ENCODE measurements at regions not wholly inside any gene's neighbourhood (a gene's known extent, or its start where the extent isn't known, plus 50 kb on each side); places are given as distances from the start of the nearest gene placed in this dataset.

GRCh38 chr2:235382601-235383000 lies 111.2 kb upstream of the AGAP1 start:
- TF ChIP-seq CTCF (IDR thresholded peaks at IDR 0.05; ENCODE audit: borderline replicate concordance, insufficient read depth, low read depth, low read length) = no peak
- H3K4me3 ChIP-seq (ENCODE audit: low read depth, low read length) = no peak overlapping the region

- H3K4me3 ChIP-seq (ENCODE audit: low read depth, low read length) = no peak overlapping the region
- TF ChIP-seq CTCF (IDR thresholded peaks at IDR 0.05; ENCODE audit: borderline replicate concordance, insufficient read depth, low read depth, low read length) = no peak
Observed at GRCh38 chr2:235383272-235383843, 110.5 kb upstream of the AGAP1 start.

GRCh38 chr2:235384624-235385023 lies 109.2 kb upstream of the AGAP1 start:
- no peak overlapping the region for H3K4me3 ChIP-seq (ENCODE audit: low read depth, low read length)
- TF ChIP-seq CTCF (IDR thresholded peaks at IDR 0.05; ENCODE audit: borderline replicate concordance, insufficient read depth, low read depth, low read length) = no peak

- no peak overlapping the region for H3K4me3 ChIP-seq (ENCODE audit: low read depth, low read length)
- no peak for TF ChIP-seq CTCF (IDR thresholded peaks at IDR 0.05; ENCODE audit: borderline replicate concordance, insufficient read depth, low read depth, low read length)
Observed at GRCh38 chr2:235389626-235390025, 104.2 kb upstream of the AGAP1 start.

- H3K4me3 ChIP-seq (ENCODE audit: low read depth, low read length) = no peak overlapping the region
- no peak for TF ChIP-seq CTCF (IDR thresholded peaks at IDR 0.05; ENCODE audit: borderline replicate concordance, insufficient read depth, low read depth, low read length)
Observed at GRCh38 chr2:235390108-235390815, 103.6 kb upstream of the AGAP1 start.

GRCh38 chr2:235390816-235391194 lies 103.0 kb upstream of the AGAP1 start:
- H3K4me3 ChIP-seq (ENCODE audit: low read depth, low read length) = no peak overlapping the region
- TF ChIP-seq CTCF (IDR thresholded peaks at IDR 0.05; ENCODE audit: borderline replicate concordance, insufficient read depth, low read depth, low read length) = no peak
